ENCODE measurements at regions not wholly inside any gene's neighbourhood (a gene's known extent, or its start where the extent isn't known, plus 50 kb on each side); places are given as distances from the start of the nearest gene placed in this dataset.

DNA sequence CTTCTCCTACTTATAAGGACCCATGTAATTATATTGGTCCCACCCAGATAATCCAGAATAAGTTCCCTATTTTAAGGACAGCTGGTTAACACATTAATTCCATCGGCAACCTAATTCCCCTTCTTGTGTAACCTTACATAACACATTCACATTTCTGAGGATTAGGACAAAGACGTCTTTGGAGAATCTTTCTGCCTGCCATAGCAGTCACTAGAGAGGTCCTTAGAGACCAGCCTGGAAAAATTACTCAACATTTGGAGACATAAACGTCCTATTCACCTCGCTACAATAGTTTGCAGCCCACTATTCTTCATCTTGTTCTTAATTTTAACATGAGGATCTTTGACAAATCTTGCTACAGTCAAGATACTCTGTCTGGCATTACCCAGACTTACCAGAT lies 100.1 kb downstream of the MAFB start:
- DNase-seq: no peak

- no peak for DNase-seq
Measured at GRCh38 chr20:40587038-40587437, 102.0 kb downstream of the MAFB start.

GRCh38 chr20:40584130-40584809 lies 104.8 kb downstream of the MAFB start:
- no peak for DNase-seq

GRCh38 chr20:40583636-40584035 lies 105.4 kb downstream of the MAFB start:
- DNase-seq: no peak

GRCh38 chr20:40583205-40583604 lies 105.8 kb downstream of the MAFB start:
- DNase-seq: no peak

GRCh38 chr20:40582531-40582930 lies 106.5 kb downstream of the MAFB start:
- no peak for DNase-seq

GRCh38 chr20:40579701-40580100 lies 109.3 kb downstream of the MAFB start:
- DNase-seq: no peak

DNA sequence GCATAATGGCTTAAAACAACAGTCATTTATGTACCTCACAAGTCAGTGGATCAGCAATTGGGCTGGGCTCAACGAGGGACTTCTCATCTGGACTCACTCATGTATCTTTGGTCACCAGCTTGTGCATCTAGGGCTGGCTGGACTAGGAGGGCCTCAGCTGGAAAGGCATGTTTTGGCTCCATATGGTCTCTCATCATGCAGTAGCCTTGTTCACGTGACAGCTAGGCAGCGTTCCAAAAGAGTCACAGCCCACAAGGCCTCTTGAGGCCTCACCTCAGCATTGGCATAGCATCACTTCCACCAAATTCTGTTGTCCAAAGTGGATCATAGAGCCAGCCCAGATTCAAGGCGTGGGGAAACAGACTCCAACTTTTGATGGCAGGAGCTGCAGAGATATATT lies 110.1 kb downstream of the MAFB start:
- no peak for DNase-seq

DNA sequence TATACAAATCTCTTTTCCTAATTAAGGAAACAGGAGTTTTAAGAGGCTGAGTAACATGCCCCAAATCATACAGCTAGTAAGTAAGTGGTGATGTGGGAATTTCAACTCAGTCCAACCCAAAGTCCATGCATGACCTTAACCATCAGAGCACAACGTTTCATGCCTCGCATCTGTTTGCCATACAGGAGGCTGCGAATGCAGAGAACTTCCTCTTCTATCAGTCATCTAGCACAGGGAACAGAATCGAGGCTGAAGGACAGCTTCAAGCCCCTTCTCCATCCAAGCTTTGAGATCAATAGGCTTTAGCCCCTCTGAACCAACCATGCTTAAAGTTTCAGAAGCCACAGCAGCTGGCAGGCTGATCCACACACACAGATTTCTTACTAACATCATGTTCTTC lies 113.2 kb downstream of the MAFB start:
- no peak for DNase-seq

GRCh38 chr20:40572251-40572650 lies 116.8 kb downstream of the MAFB start:
- DNase-seq: no peak

GRCh38 chr20:40571639-40572038 lies 117.4 kb downstream of the MAFB start:
- no peak for DNase-seq

DNA sequence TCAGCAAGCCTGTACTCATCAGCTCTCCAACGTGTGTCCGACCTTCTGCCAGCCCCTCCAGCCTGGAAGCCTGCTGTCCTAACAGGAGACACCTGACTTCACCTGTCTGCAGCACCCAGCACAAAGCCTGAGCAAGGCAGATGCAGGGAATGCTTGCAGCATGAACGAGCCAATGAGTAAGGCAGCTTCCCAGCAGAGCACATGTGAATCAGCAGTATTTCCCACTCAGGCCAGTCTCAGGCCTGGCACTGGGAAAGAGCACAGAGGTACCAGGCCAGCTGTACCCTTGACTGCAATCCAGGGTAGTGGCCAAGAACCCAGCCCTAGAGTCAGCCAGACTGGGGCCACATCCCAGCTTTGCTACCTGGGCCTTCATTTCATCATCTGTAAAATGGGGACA lies 120.8 kb downstream of the MAFB start:
- DNase-seq: no peak

DNA sequence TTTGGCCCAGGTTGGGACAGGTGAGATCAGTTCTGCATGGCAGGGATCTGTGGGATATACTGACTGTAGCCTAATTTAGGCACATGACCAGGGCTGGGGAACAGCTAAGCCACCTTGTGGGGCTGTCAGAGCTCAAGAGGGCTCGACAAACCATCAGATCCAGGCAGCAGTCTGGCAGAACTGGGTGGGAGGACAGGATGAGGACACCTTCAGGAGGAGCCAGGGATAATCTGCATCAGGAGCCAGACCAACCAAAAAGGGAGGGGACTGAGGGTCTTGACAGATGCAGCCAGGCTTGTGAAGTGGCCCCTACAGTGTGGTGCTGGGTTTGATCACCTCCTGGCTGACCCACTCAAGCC lies 123.4 kb downstream of the MAFB start:
- DNase-seq: no peak

GRCh38 chr20:40565001-40565681 lies 123.9 kb downstream of the MAFB start:
- DNase-seq: no peak

GRCh38 chr20:40563296-40563950 lies 125.6 kb downstream of the MAFB start:
- DNase-seq: no peak

DNA sequence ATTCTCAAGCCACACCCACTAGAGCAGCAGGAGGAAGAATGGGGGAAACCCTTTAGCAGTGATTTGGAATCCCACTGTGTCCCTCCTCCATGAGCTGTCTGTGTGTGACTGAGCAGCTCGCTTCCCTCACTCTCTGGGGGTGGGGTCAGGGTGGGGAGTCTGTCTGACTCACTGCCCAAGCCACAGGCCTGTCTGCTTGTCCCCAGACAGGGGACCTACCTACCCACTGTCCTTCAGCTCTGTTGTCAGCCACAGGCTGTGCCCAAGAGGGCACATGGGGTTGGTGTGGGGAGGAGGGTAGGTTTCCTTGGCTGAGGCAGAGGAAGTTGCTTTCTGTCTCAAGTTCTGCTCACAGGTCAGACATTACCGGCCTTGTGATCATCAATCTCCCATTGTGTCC lies 127.0 kb downstream of the MAFB start:
- no peak for DNase-seq

DNA sequence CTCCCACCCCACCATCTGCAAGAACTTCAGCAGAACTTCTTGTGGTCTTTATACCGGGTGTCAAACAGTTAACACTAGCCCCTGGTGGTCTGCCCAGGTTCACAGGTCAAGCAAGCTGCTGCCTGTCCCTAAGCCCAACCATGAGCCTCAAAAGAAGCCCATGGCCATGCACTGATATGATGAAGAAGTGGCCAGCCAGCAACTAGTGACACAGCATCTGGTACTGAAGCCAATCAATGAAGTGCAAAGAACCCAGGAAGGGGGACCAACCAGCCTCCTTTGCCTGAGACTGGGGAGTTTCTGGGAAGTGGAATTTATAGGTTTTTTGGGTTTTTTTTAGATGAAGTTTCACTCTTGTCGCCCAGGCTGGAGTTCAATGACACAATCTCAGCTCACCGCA lies 127.8 kb downstream of the MAFB start:
- DNase-seq: no peak

DNA sequence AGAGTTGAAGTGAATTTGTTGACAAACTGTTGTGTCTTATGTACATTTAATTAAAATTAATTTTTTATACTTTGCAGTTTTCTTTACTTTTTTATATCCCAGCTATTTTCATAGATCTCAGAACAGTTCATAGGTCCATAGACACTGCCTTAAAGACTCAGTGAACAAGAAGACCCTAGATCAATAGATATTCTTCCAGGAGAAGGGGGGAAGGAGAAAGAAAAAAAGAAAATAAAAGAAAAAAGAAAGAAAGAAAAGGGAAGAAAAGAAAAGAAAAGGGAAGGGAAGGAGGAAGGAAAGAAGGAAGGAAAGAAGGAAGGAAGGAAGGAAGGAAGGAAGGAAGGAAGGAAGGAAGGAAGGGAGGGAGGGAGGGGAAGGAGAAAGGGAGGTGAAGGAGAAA lies 130.8 kb downstream of the MAFB start:
- DNase-seq: no peak

DNA sequence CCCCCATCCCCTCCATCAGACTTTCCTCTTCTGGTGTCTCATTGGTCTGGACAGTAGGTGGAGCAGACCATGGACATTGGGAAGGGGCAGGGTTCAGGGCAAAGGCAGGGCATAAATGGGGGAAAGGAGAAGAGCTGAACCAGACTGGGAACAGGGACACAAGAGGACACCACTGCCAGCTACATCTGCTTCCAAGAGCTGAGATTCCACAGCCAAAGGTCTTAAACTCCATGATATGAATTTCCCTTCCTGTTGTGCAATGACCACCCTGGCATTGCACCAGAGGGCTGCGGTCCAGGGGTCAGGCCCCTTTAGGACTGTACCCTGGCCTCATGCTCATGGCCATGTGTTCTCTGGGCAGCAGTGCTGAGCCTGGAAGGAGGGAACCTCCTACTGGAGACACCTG lies 137.9 kb downstream of the MAFB start:
- DNase-seq: no peak

GRCh38 chr20:40547483-40548091 lies 141.4 kb downstream of the MAFB start:
- no peak for DNase-seq

DNA sequence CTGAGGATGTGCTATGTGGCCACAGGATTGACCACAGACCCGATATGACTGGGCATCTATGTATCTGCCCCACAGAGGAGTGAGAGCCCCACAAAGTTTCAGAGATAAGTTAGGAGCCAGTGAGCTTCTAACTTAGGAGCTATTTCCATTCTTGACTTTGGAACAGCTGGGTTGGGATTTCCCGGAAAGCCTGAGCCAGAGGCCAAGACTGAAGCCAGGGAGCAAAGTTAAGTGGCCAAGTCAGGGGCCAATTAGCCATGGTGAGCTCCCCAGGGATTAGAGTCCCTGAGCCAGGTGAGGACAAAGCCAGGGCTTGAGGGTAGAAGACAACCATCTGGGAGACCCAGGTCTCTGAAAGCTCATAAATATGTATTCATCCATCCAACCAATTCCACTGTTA lies 143.6 kb downstream of the MAFB start:
- no peak for DNase-seq

DNA sequence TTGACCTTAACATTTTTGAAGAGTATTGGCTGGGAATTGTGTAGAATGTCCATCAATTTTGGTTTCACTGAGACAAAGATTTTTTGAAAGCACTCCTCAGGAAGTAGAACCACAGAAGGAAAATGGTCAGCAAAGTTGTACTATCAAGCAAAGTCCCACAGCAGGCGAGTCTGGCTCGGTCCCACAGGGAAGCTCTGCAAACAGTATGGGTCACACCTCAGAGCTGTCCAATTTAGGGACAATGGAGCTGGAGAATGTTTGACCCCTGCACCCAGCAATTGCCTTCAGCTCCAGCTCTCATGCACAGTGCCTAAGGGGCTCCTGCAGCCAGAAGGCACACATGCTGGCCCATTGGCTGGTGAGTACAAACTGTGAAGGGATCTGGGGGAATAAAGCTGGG lies 147.0 kb downstream of the MAFB start:
- no peak for DNase-seq

DNA sequence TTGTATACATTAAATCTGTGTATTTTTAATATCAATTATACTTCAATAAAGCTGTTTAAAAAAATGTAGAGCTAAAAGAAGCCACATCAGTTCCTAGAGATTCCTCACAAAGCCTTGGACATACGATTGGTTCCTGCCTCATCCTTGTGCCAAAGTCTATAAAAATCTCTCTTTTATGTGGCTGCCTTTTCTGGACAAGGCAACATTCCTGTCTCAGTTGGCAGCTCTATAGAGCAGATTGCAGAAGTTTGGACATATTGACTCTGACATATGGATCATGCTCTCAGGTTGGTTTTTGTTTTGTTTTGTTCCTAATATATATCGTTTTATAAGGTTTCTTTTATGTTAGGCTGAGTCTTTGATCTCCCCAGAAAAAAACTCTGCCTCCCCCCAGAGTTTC lies 148.9 kb downstream of the MAFB start:
- DNase-seq: no peak

GRCh38 chr20:40538131-40538530 lies 150.9 kb downstream of the MAFB start:
- DNase-seq: no peak
